Activated T-helper 2 cell treated with anti-CD3 and anti-CD28 coated beads, Interferon-gamma antibody, Interleukin-2, Interleukin-4, amounts not matched to agents 10 μg/mL and 5 μg/mL and 100 μg/mL, durations not matched to agents 14 hours and 24 hours and 36 hours (primary cell): ENCODE measurements at regions not wholly inside any gene's neighbourhood (a gene's known extent, or its start where the extent isn't known, plus 50 kb on each side); places are given as distances from the start of the nearest gene placed in this dataset.
"Not testable (repeated sequence)": the region's sequence is repeated elsewhere in the genome, so short reads cannot be mapped to it uniquely, and the experiment has no call there.

Experiments
- DNase-seq: peaks from one replicate; pipeline ENCODE4 v3.0.0; 2021; ENCODE audit warnings: low spot score
- H3K27ac Mint-ChIP-seq: one replicate; pipeline ENCODE4 v1.8.0; 2021; ENCODE audit warnings: mixed read lengths
- H3K27me3 Mint-ChIP-seq: one replicate; pipeline ENCODE4 v1.8.0; 2021; ENCODE audit warnings: low read depth, mixed read lengths
- H3K36me3 Mint-ChIP-seq: one replicate; pipeline ENCODE4 v1.8.0; 2021; ENCODE audit warnings: low read depth, mixed read lengths
- H3K4me1 Mint-ChIP-seq: one replicate; pipeline ENCODE4 v1.8.0; 2021; ENCODE audit warnings: low read depth, mixed read lengths
- H3K4me3 Mint-ChIP-seq: one replicate; pipeline ENCODE4 v1.8.0; 2021; ENCODE audit warnings: low read depth, mild to moderate bottlenecking, moderate library complexity, mixed read lengths
- H3K9me3 Mint-ChIP-seq: one replicate; pipeline ENCODE4 v1.8.0; 2021; ENCODE audit warnings: mixed read lengths
- intact Hi-C: fragments of 100-400 bp; cut with micrococcal nuclease; formaldehyde crosslinking; loops from one replicate; pipeline ENCODE4 v1.15.1; 2023

DNA sequence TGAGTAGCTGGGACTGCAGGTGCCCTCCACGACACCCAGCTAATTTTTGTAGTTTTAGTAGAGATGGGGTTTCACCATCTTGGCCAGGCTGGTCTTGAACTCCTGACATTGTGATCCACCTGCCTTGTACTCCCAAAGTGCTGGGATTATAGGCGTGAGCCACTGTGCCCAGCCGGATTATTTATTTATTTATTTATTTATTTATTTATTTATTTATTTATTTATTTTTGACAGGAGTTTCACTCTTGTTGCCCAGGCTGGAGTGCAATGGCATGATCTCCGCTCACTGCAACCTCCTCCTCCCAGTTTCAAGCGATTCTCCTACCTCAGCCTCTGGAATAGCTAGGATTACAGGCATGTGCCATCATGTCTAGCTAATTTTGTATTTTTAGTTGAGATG is 466.1 kb upstream of the BRINP3 start:
- DNase-seq, H3K4me3 Mint-ChIP-seq, H3K36me3 Mint-ChIP-seq, H3K27me3 Mint-ChIP-seq, H3K9me3 Mint-ChIP-seq, H3K4me1 Mint-ChIP-seq, H3K27ac Mint-ChIP-seq, intact Hi-C loops: not testable (repeated sequence)

DNA sequence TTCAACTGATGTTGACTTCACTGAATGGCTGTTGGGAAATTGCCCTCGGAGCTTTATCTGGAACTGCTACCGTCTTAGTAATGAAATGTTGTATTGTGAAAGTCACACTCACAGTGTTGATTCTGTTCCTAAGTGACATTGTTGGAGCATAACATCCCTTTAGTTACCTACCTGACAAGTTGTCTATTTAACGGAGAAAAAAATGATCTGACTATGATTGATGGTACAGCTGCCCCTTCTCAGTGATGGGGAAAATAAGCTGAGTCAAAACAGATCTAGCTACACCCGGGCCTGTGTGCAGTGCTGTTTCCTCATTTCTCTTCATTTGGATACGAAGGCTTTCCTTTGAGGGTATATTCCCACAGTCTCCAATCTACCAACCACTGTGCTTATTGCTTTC is 472.3 kb upstream of the BRINP3 start:
- H3K9me3 Mint-ChIP-seq, result peaks cover 16% of the 10 kb centered on the region
- DNase-seq, result no peak
- no peaks in the 10 kb centered on the region for H3K4me1 Mint-ChIP-seq
- intact Hi-C loops, result no loop called here
- H3K4me3 Mint-ChIP-seq, result no peak overlapping the region
- H3K27ac Mint-ChIP-seq, result no peak overlapping the region
- H3K36me3 Mint-ChIP-seq, result no peaks in the 10 kb centered on the region
- H3K27me3 Mint-ChIP-seq, result no peaks in the 10 kb centered on the region

DNA sequence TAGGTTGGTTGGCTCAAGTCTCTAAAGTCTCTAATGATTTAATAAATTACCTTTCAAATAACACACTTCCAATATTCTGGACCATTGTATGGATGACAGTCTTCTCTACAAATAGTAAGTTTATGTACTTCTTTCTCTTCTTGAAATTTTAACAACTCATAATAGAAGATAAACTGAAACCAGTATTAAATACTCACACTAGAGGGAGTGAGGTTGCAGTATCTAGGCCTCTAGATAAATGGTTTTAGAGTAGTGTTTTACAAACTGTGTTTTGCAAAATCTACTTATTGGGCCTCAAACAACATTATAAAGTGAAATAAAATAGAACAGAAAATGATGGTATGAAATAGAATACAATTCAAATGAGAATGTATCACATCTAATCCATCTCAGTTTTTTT is 479.9 kb upstream of the BRINP3 start:
- DNase-seq, result no peak
- Mint-ChIP-seq H3K9me3 (peaks cover 29% of the 10 kb centered on the region), H3K27ac (no peak overlapping the region), H3K4me1 (no peaks in the 10 kb centered on the region), H3K27me3 (no peaks in the 10 kb centered on the region), H3K4me3 (no peak overlapping the region), H3K36me3 (no peaks in the 10 kb centered on the region)
- intact Hi-C loops, result no loop called here

GRCh38 chr1:190963321-190963720 is 485.7 kb upstream of the BRINP3 start:
- Mint-ChIP-seq H3K36me3 (no peaks in the 10 kb centered on the region), H3K4me3 (no peak overlapping the region), H3K9me3 (peaks cover 27% of the 10 kb centered on the region), H3K4me1 (no peaks in the 10 kb centered on the region), H3K27ac (no peak overlapping the region), H3K27me3 (no peaks in the 10 kb centered on the region)
- intact Hi-C loops, result no loop called here
- DNase-seq, result no peak

DNA sequence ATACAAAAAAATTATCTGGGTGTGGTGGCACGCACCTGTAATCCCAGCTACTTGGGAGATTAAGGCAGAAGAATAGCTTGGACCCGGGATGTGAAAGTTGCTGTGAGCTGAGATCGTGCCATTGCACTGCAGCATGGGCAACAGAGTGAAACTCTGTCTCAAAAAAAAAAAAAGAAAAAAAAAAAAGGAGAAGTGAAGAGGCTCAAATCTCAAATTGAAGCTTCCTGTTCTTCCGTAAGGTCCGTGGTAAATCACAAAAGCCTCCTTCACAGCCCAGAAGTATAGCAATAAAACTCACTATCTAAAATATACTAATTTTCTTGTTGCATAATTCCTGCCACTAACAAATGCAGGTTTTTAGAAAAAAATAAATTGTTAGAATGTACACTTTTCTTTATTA is 498.2 kb upstream of the BRINP3 start:
- no peak overlapping the region for H3K4me3 Mint-ChIP-seq
- intact Hi-C loops, result no loop called here

DNA sequence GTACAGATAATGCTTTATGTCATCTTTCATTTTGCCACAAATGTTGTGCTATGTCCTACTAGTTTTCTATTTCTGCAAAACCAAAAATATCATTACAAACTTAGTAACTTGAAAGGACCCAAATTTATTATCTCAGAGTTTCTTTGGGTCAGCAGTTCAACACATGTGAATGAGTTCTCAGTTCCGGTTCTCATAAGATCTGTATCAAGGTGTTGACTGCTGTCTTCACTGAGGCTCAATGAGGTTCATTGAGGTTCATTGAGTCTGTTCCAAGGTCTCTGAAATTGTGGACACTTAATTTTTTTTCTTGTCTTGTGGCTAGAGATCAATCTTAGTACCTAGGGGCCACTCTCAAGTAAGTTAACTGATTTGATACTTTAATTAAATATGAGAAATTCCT is 525.1 kb upstream of the BRINP3 start:
- Mint-ChIP-seq H3K27me3 (no peaks in the 10 kb centered on the region), H3K27ac (no peak overlapping the region), H3K36me3 (no peaks in the 10 kb centered on the region), H3K9me3 (peaks cover 38% of the 10 kb centered on the region), H3K4me1 (no peaks in the 10 kb centered on the region), H3K4me3 (no peak overlapping the region)
- no peak for DNase-seq
- intact Hi-C loops, result no loop called here

More for the DNA sequence above, 498.2 kb upstream of the BRINP3 start:
- Mint-ChIP-seq H3K9me3 (peaks cover 19% of the 10 kb centered on the region), H3K36me3 (no peaks in the 10 kb centered on the region), H3K27ac (no peak overlapping the region), H3K4me1 (no peaks in the 10 kb centered on the region), H3K27me3 (no peaks in the 10 kb centered on the region)
- no peak for DNase-seq

DNA sequence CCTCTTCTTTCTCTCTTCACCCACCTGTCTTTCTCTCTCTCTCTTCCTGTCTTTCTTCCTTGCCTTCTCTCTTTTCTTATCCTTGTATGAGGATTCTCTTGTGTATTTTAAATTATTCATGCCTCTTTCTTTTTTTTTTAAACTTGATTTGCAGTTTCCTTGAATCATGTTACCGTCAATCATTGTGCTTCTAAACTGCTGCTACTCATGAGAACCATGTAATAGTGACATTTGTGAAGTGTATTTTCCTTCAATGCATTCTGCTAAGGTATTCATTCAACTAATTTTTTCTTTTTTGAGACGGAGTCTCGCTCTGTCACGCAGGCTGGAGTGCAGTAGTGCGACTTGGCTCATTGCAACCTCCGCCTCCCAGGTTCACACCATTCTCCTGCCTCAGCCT is 539.1 kb upstream of the BRINP3 start:
- intact Hi-C loops, result no loop called here

GRCh38 chr1:191022856-191023255 is 545.2 kb upstream of the BRINP3 start:
- H3K36me3 Mint-ChIP-seq, result no peaks in the 10 kb centered on the region
- H3K9me3 Mint-ChIP-seq, result peaks cover 19% of the 10 kb centered on the region
- no peaks in the 10 kb centered on the region for H3K4me1 Mint-ChIP-seq
- H3K27me3 Mint-ChIP-seq, result no peaks in the 10 kb centered on the region
- intact Hi-C loops, result no loop called here
- no peak for DNase-seq
- H3K27ac Mint-ChIP-seq, result no peak overlapping the region
- H3K4me3 Mint-ChIP-seq, result no peak overlapping the region

More for the DNA sequence above, 539.1 kb upstream of the BRINP3 start:
- H3K4me1 Mint-ChIP-seq, result no peaks in the 10 kb centered on the region
- H3K9me3 Mint-ChIP-seq, result peaks cover 17% of the 10 kb centered on the region
- no peaks in the 10 kb centered on the region for H3K27me3 Mint-ChIP-seq
- no peak for DNase-seq
- no peaks in the 10 kb centered on the region for H3K36me3 Mint-ChIP-seq
- H3K4me3 Mint-ChIP-seq, result no peak overlapping the region
- H3K27ac Mint-ChIP-seq, result no peak overlapping the region

DNA sequence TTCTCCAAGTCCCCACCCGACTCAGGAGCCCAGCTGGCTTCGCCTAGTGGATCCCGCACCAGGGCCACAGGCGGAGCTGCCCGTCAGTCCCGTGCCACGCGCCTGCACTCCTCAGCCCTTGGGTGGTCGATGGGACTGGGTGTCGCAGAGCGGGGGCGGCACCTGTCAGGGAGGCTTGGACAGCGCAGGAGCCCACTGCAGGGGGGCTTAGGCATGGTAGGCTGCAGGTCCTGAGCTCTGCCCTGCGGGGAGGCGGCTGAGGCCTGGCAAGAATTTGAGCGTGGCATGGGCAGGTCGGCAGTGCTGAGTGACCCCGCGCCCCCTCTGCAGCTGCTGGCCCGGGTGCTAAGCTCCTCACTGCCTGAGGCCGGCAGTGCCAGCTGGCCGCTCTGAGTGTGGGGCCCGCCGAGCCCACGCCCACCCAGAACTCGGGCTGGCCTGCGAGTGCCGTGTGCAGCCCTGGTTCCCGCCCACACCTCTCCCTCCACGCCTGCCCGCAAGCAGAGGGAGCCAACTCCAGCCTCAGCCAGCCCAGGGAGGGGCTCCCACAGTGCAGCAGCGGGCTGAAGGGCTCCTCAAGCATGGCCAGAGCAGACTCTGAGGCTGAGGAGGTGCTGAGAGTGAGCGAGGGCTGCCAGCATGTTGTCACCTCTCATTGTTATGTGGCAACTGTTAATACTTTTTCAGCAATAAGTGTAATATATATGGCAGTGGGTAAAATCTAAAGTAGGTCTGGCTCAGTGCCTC is 548.4 kb upstream of the BRINP3 start:
- no peak overlapping the region for H3K4me3 Mint-ChIP-seq
- H3K36me3 Mint-ChIP-seq, result no peaks in the 10 kb centered on the region
- intact Hi-C loops, result no loop called here

GRCh38 chr1:191026828-191027227 is 549.2 kb upstream of the BRINP3 start:
- DNase-seq, result no peak
- H3K9me3 Mint-ChIP-seq, result peaks cover 47% of the 10 kb centered on the region
- H3K4me3 Mint-ChIP-seq, result no peak overlapping the region
- no peak overlapping the region for H3K27ac Mint-ChIP-seq
- no peaks in the 10 kb centered on the region for H3K27me3 Mint-ChIP-seq
- intact Hi-C loops, result no loop called here
- no peaks in the 10 kb centered on the region for H3K4me1 Mint-ChIP-seq
- H3K36me3 Mint-ChIP-seq, result no peaks in the 10 kb centered on the region

More for the DNA sequence above, 548.4 kb upstream of the BRINP3 start:
- H3K27me3 Mint-ChIP-seq, result no peaks in the 10 kb centered on the region
- H3K9me3 Mint-ChIP-seq, result peaks cover 40% of the 10 kb centered on the region
- H3K4me1 Mint-ChIP-seq, result no peaks in the 10 kb centered on the region
- no peak overlapping the region for H3K27ac Mint-ChIP-seq
- no peak for DNase-seq

- Mint-ChIP-seq H3K9me3 (peaks cover 37% of the 10 kb centered on the region), H3K27ac (no peak overlapping the region), H3K4me3 (no peak overlapping the region), H3K36me3 (no peaks in the 10 kb centered on the region), H3K27me3 (no peaks in the 10 kb centered on the region), H3K4me1 (no peaks in the 10 kb centered on the region)
- DNase-seq, result no peak
- intact Hi-C loops, result no loop called here
These were observed 556.5 kb upstream of the BRINP3 start for GRCh38 chr1:191034132-191034531.

- H3K4me3 Mint-ChIP-seq, result no peak overlapping the region
- intact Hi-C loops, result no loop called here
- H3K4me1 Mint-ChIP-seq, result no peaks in the 10 kb centered on the region
- H3K36me3 Mint-ChIP-seq, result no peaks in the 10 kb centered on the region
- peaks cover 12% of the 10 kb centered on the region for H3K9me3 Mint-ChIP-seq
- no peaks in the 10 kb centered on the region for H3K27me3 Mint-ChIP-seq
- no peak overlapping the region for H3K27ac Mint-ChIP-seq
- DNase-seq, result no peak
These were observed 565.4 kb upstream of the BRINP3 start for GRCh38 chr1:191043066-191043465.

- Mint-ChIP-seq H3K36me3 (no peaks in the 10 kb centered on the region), H3K27ac (no peak overlapping the region), H3K9me3 (peaks cover 36% of the 10 kb centered on the region), H3K4me1 (no peaks in the 10 kb centered on the region), H3K27me3 (no peaks in the 10 kb centered on the region), H3K4me3 (no peak overlapping the region)
- DNase-seq, result no peak
- intact Hi-C loops, result no loop called here
These were observed 572.1 kb upstream of the BRINP3 start for GRCh38 chr1:191049781-191050180.

DNA sequence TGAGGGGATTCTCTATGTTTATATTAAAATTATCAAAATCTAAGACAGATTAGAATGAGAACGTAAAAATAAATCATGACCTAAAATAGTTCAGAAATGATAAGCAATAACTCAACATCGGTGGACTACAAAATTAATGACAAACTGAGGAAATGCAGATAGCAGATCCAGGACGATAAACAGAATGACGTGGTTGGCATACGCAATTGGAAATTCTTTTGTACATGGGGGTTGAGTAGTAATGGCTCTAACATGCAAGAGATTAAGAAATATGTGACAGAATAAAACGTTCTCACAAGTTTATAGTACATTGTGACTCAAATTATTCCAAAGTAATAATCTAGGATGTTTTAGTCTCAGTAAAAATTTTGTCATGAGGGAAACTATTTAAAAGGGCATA is 575.2 kb upstream of the BRINP3 start:
- Mint-ChIP-seq H3K36me3 (no peaks in the 10 kb centered on the region), H3K4me1 (no peaks in the 10 kb centered on the region), H3K9me3 (peaks cover 40% of the 10 kb centered on the region), H3K27me3 (no peaks in the 10 kb centered on the region), H3K27ac (no peak overlapping the region), H3K4me3 (no peak overlapping the region)
- intact Hi-C loops, result no loop called here
- DNase-seq, result no peak
